IMR-90 (cell line): ENCODE measurements at regions not wholly inside any gene's neighbourhood (a gene's known extent, or its start where the extent isn't known, plus 50 kb on each side); places are given as distances from the start of the nearest gene placed in this dataset.

Experiments used
- ATAC-seq: fragments of 200-7000 bp; cut with Tn5 transposase; 2 replicates; pipeline ENCODE4 v1.9.1; 2020; ENCODE audit warnings: low read depth, mild to moderate bottlenecking, moderate library complexity
- BruUV-seq: library from RNA; stranded (reverse); fragments of 400-500 nt; replicated peaks from 2 replicates; lab custom pipeline; 2021; lab: Mats Ljungman, UMichigan
- CTCF ChIA-PET: fragments of 300-600 bp; formaldehyde crosslinking; extraction: SDS; loops from one replicate; lab custom pipeline; 2021; ENCODE audit warnings: antibody characterized with exemption; lab: Yijun Ruan, JAX
- POLR2A ChIA-PET: fragments of 300-600 bp; sonication (Branson Sonifier 250); formaldehyde crosslinking; loops from one replicate; lab custom pipeline; 2022; ENCODE audit warnings: antibody characterized with exemption; ENCODE audit not compliant: unreplicated experiment; lab: Charles Lee
- DNase-seq: peaks from one replicate; pipeline ENCODE4 v3.0.0; 2013
- H2AFZ ChIP-seq: replicated peaks from 2 replicates; pipeline ENCODE3; 2013; ENCODE audit warnings: low read length, mild to moderate bottlenecking; ENCODE audit not compliant: poor library complexity
- H2AK5ac ChIP-seq: 2 replicates; pipeline ENCODE4 v1.6.1; 2013; ENCODE audit warnings: low read depth, low read length, inconsistent platforms
- H2AK9ac ChIP-seq: replicated peaks from 2 replicates; pipeline ENCODE3; 2013; ENCODE audit warnings: mild to moderate bottlenecking, low read depth, low read length, moderate library complexity; ENCODE audit not compliant: poor library complexity
- H2BK120ac ChIP-seq: 2 replicates; pipeline ENCODE4 v1.6.1; 2013; ENCODE audit warnings: low read depth, low read length, inconsistent platforms
- H2BK15ac ChIP-seq: 3 replicates; pipeline ENCODE4 v1.6.1; 2013; ENCODE audit warnings: low read depth, low read length, inconsistent platforms
- H2BK20ac ChIP-seq: 2 replicates; pipeline ENCODE4 v1.6.1; 2013; ENCODE audit warnings: low read depth, mild to moderate bottlenecking, inconsistent platforms, low read length, moderate library complexity
- H2BK5ac ChIP-seq: 2 replicates; pipeline ENCODE4 v1.6.1; 2013; ENCODE audit warnings: mild to moderate bottlenecking, low read depth, low read length, inconsistent platforms; ENCODE audit not compliant: poor library complexity, severe bottlenecking
- H3K14ac ChIP-seq: replicated peaks from 2 replicates; pipeline ENCODE4 v1.6.1; 2013; ENCODE audit warnings: low read depth, low read length, inconsistent platforms
- H3K18ac ChIP-seq: 2 replicates; pipeline ENCODE4 v1.6.1; 2013; ENCODE audit warnings: low read depth, low read length, control low read depth
- H3K23ac ChIP-seq: 2 replicates; pipeline ENCODE4 v1.6.1; 2013; ENCODE audit warnings: low read depth, low read length, inconsistent platforms
- H3K27ac ChIP-seq: 2 replicates; pipeline ENCODE4 v1.5.1; 2013; ENCODE audit warnings: mild to moderate bottlenecking, control low read depth, low read length; ENCODE audit not compliant: insufficient read depth
- H3K27me3 ChIP-seq: 2 replicates; pipeline ENCODE4 v1.6.1; 2013; ENCODE audit warnings: low read length; ENCODE audit not compliant: control insufficient read depth, insufficient read depth
- H3K36me3 ChIP-seq: 2 replicates; pipeline ENCODE4 v1.6.1; 2013; ENCODE audit warnings: low read length, mixed read lengths; ENCODE audit not compliant: control insufficient read depth, insufficient read depth
- H3K4ac ChIP-seq: 2 replicates; pipeline ENCODE4 v1.6.1; 2013; ENCODE audit warnings: low read depth, low read length, inconsistent platforms
- H3K4me1 ChIP-seq: 2 replicates; pipeline ENCODE4 v1.6.1; 2013; ENCODE audit warnings: low read length, mixed read lengths; ENCODE audit not compliant: control insufficient read depth, insufficient read depth
- H3K4me2 ChIP-seq: 2 replicates; pipeline ENCODE4 v1.6.1; 2013; ENCODE audit warnings: low read depth, mild to moderate bottlenecking, control low read depth, low read length, moderate library complexity
- H3K4me3 ChIP-seq: 2 replicates; pipeline ENCODE4 v1.5.1; 2013; ENCODE audit warnings: low read depth, mild to moderate bottlenecking, control low read depth, low read length, moderate library complexity; ENCODE audit not compliant: insufficient read depth
- H3K56ac ChIP-seq: 2 replicates; pipeline ENCODE4 v1.6.1; 2013; ENCODE audit warnings: low read length, inconsistent platforms; ENCODE audit not compliant: insufficient read depth; ENCODE audit errors: extremely low read depth
- H3K79me1 ChIP-seq, 2 experiments: 2 replicates each; pipeline ENCODE4 v1.6.1; 2013; ENCODE audit warnings: low read length in 2 of 2, inconsistent platforms in 1 of 2, low read depth in 1 of 2
- H3K9ac ChIP-seq: 2 replicates; pipeline ENCODE4 v1.6.1; 2013; ENCODE audit warnings: low read depth, low read length, control low read depth
- H3K9me1 ChIP-seq: 2 replicates; pipeline ENCODE4 v1.6.1; 2013; ENCODE audit warnings: low read length, inconsistent platforms; ENCODE audit not compliant: insufficient read depth
- H3K9me3 ChIP-seq: 2 replicates; pipeline ENCODE4 v1.6.1; 2013; ENCODE audit warnings: low read length; ENCODE audit not compliant: control insufficient read depth, insufficient read depth
- H4K20me1 ChIP-seq: 2 replicates; pipeline ENCODE4 v1.6.1; 2013; ENCODE audit warnings: low read length, inconsistent platforms; ENCODE audit not compliant: insufficient read depth
- H4K5ac ChIP-seq: 2 replicates; pipeline ENCODE4 v1.6.1; 2013; ENCODE audit warnings: mild to moderate bottlenecking, low read depth, low read length, control low read depth
- H4K8ac ChIP-seq, 2 experiments: 2 replicates each; pipeline ENCODE4 v1.6.1; 2013; ENCODE audit warnings: low read depth in 2 of 2, low read length in 2 of 2, control low read depth in 1 of 2, inconsistent platforms in 1 of 2
- H4K91ac ChIP-seq: 2 replicates; pipeline ENCODE4 v1.6.1; 2013; ENCODE audit warnings: low read depth, low read length, inconsistent platforms; ENCODE audit not compliant: insufficient read depth
- BHLHE40 ChIP-seq: fragments of 150-350 bp; IDR thresholded peaks from 2 replicates; pipeline ENCODE4 v1.6.1; 2016; ENCODE audit warnings: mild to moderate bottlenecking, low read depth, low read length
- CEBPB ChIP-seq: IDR thresholded peaks from 2 replicates; pipeline ENCODE4 v1.6.1; 2012; ENCODE audit warnings: low read depth, low read length, improper control_type of control experiment
- CHD1 ChIP-seq: IDR thresholded peaks from 2 replicates; pipeline ENCODE4 v1.6.1; 2012; ENCODE audit warnings: low read depth, low read length, improper control_type of control experiment
- CTCF ChIP-seq: conservative IDR thresholded peaks from 2 replicates; pipeline ENCODE4 v1.5.1; 2012; ENCODE audit warnings: mild to moderate bottlenecking, low read depth, low read length, improper control_type of control experiment
- ELK1 ChIP-seq: fragments of 150-350 bp; IDR thresholded peaks from 2 replicates; pipeline ENCODE4 v1.6.1; 2016; ENCODE audit warnings: low read depth, mild to moderate bottlenecking, low read length, moderate library complexity, borderline replicate concordance
- FOS ChIP-seq: fragments of 150-350 bp; IDR thresholded peaks from 2 replicates; pipeline ENCODE4 v1.6.1; 2016; ENCODE audit warnings: low read depth, low read length
- MAZ ChIP-seq: IDR thresholded peaks from 2 replicates; pipeline ENCODE4 v1.6.1; 2012; ENCODE audit warnings: low read depth, mild to moderate bottlenecking, low read length, improper control_type of control experiment, moderate library complexity, borderline replicate concordance
- MXI1 ChIP-seq: IDR thresholded peaks from 2 replicates; pipeline ENCODE4 v1.6.1; 2012; ENCODE audit warnings: low read depth, mild to moderate bottlenecking, low read length, moderate library complexity, borderline replicate concordance
- NFE2L2 ChIP-seq: fragments of 150-350 bp; IDR thresholded peaks from 2 replicates; pipeline ENCODE4 v1.6.1; 2016; ENCODE audit warnings: low read depth, mild to moderate bottlenecking, low read length
- POLR2A ChIP-seq: IDR thresholded peaks from 2 replicates; pipeline ENCODE4 v1.6.1; 2012; ENCODE audit warnings: mild to moderate bottlenecking, low read depth, low read length
- RAD21 ChIP-seq: IDR thresholded peaks from 2 replicates; pipeline ENCODE4 v1.6.1; 2012; ENCODE audit warnings: low read length, improper control_type of control experiment
- RCOR1 ChIP-seq: IDR thresholded peaks from 2 replicates; pipeline ENCODE4 v1.6.1; 2012; ENCODE audit warnings: mild to moderate bottlenecking, low read length, improper control_type of control experiment; ENCODE audit not compliant: insufficient replicate concordance
- RFX5 ChIP-seq: IDR thresholded peaks from 2 replicates; pipeline ENCODE4 v1.8.0; 2012; ENCODE audit warnings: low read depth, mild to moderate bottlenecking, low read length, moderate library complexity
- SMC3 ChIP-seq: fragments of 150-350 bp; IDR thresholded peaks from 2 replicates; pipeline ENCODE4 v1.6.1; 2016; ENCODE audit warnings: low read depth, mild to moderate bottlenecking, antibody characterized with exemption, low read length, moderate library complexity
- WGBS, 2 experiments: methylation state at CpG; one replicate each; pipeline versions ENCODE4 v1.1.5 to v1.1.7; 2013; ENCODE audit warnings: missing lambda C conversion rate in 2 of 2; ENCODE audit not compliant: insufficient read length in 1 of 2; ENCODE audit errors: extremely low coverage in 2 of 2; 5-methylcytosine and 5-hydroxymethylcytosine counted together
- dilution Hi-C: fragments of 300-500 bp; cut with HindIII; formaldehyde crosslinking; loops from one replicate; pipeline ENCODE4 v1.14.3; 2018; ENCODE audit warnings: low sequenced_read_pairs; ENCODE audit not compliant: unreplicated experiment
- in situ Hi-C: fragments of 300-500 bp; cut with MboI; formaldehyde crosslinking; loops from 3 replicates; pipeline ENCODE4 v1.14.3; 2019; ENCODE audit warnings: low sequenced_read_pairs, inconsistent platforms, mixed read lengths
- intact Hi-C: fragments of 100-400 bp; cut with micrococcal nuclease; formaldehyde crosslinking; loops from 2 replicates; pipeline ENCODE4 v1.10.0; 2022

GRCh38 chr20:21874127-21874526, 168.7 kb downstream of the PAX1 start:
- no peak overlapping the region for H2BK120ac ChIP-seq
- H4K8ac ChIP-seq: no peak overlapping the region
- no peaks in the 10 kb centered on the region for H3K4me1 ChIP-seq
- no peak overlapping the region for H3K18ac ChIP-seq
- dilution Hi-C loops (no loop called here), intact Hi-C loops (no loop called here), in situ Hi-C loops (no loop called here)
- no peak overlapping the region for H2AFZ ChIP-seq
- no peaks in the 10 kb centered on the region for H3K36me3 ChIP-seq
- no peaks in the 10 kb centered on the region for H4K20me1 ChIP-seq
- no peak overlapping the region for H2AK5ac ChIP-seq
- BruUV-seq: no TSS peak
- no peak overlapping the region for H3K56ac ChIP-seq
- no peak overlapping the region for H3K9ac ChIP-seq
- H3K9me1 ChIP-seq: no peaks in the 10 kb centered on the region
- H4K5ac ChIP-seq: no peak overlapping the region
- H3K23ac ChIP-seq: no peak overlapping the region
- H3K27ac ChIP-seq: no peak overlapping the region
- ChIA-PET POLR2A (no interaction called here), CTCF (no interaction called here)
- no peak overlapping the region for H3K14ac ChIP-seq
- H3K79me1 ChIP-seq: no peaks in the 10 kb centered on the region
- no peak for TF ChIP-seq FOS
- TF ChIP-seq RCOR1: no peak
- TF ChIP-seq MXI1: no peak
- TF ChIP-seq CHD1: no peak
- TF ChIP-seq MAZ: no peak
- TF ChIP-seq CTCF: no peak
- TF ChIP-seq POLR2A: no peak
- TF ChIP-seq RFX5: no peak
- TF ChIP-seq RAD21: no peak
- TF ChIP-seq NFE2L2: no peak
- no peak for TF ChIP-seq CEBPB
- no peak for TF ChIP-seq SMC3
- no peak for TF ChIP-seq BHLHE40
- no peak for TF ChIP-seq ELK1
- H3K4me3 ChIP-seq: no peak overlapping the region
- no peak overlapping the region for H2AK9ac ChIP-seq
- no peak overlapping the region for H3K4ac ChIP-seq
- H3K27me3 ChIP-seq: no peaks in the 10 kb centered on the region
- no peak overlapping the region for H4K91ac ChIP-seq
- H2BK15ac ChIP-seq: no peak overlapping the region
- H3K9me3 ChIP-seq: peaks cover 10% of the 10 kb centered on the region
- no CpG with 5 or more reads among the region's 4 CpGs for WGBS, 2 experiments
- no peak overlapping the region for H3K4me2 ChIP-seq
- DNase-seq (no peak), ATAC-seq (no peak)
- no peak overlapping the region for H2BK20ac ChIP-seq
- H2BK5ac ChIP-seq: no peak overlapping the region
